ENCODE measurements at regions not wholly inside any gene's neighbourhood (a gene's known extent, or its start where the extent isn't known, plus 50 kb on each side); places are given as distances from the start of the nearest gene placed in this dataset.

DNA sequence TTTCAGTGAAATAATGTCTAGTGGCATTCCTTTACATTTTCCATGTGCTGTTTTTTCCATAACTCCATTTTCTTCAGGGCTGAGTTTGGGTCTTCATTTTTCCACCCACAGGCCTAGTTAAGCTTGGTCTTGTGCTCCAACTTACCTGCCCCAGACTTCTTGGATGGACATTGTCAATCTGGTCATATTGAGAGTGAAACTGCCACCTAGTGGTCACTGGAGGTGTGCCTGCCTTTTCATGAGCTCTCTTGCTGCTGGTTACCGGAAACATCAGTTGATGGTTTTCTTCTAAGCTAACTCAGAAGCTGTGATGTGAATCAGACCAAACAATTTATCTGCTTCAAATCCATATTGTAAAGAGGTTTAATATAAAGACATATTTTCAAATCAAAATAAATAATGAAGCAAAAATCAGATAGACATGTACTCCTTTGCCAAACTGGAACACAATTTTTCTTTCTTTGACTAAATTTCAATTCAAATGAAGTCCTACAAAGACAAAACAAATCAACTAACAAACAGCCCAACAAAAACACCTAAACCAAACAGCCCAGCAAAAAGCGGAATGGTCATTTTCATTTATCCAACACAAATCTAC is 135.1 kb upstream of the RASGRP1 start:
- H3K4me1 ChIP-seq (ENCODE audit: low read length) = no peaks in the 10 kb centered on the region

DNA sequence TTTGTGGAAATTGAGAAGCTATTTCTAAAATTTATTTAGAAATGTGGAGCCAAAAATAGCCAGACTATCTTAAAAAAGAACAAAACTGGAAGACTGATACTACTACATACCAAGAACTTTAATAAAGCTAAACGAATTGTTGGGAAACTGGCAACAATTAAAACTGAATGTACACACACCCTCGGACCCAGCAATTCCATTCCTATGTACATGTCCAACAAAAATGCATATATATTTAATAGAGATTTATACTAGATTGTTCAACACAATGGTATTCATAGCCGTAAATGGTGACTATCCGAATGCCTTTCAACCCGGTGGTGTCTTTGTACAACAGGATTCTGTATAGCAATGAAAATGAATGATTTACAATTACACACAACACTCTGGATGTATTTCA is 136.5 kb upstream of the RASGRP1 start:
- Histone ChIP-seq H3K27me3 (ENCODE audit: low read length) (no peaks in the 10 kb centered on the region), H3K9me2 (replicated peaks; ENCODE audit: insufficient read depth, low read length) (no peaks in the 10 kb centered on the region), H3K27ac (ENCODE audit: low read length) (no peak overlapping the region), H3K36me3 (ENCODE audit: insufficient read depth, low read length) (no peaks in the 10 kb centered on the region), H3K4me2 (ENCODE audit: low read depth, low read length, poor library complexity, severe bottlenecking) (no peak overlapping the region), H4K20me1 (ENCODE audit: insufficient read depth, low read depth, low read length) (no peaks in the 10 kb centered on the region), H3K9ac (ENCODE audit: low read length) (no peak overlapping the region), H3K4me1 (ENCODE audit: low read length) (peaks cover 5% of the 10 kb centered on the region), H3K79me2 (ENCODE audit: low read length) (no peaks in the 10 kb centered on the region), H2AFZ (ENCODE audit: low read length) (no peak overlapping the region), H3K4me3 (ENCODE audit: low read length) (no peak overlapping the region), H3K9me3 (ENCODE audit: low read length) (no peaks in the 10 kb centered on the region)
- no peak for DNase-seq

More for the DNA sequence above, 135.1 kb upstream of the RASGRP1 start:
- H3K27ac ChIP-seq (ENCODE audit: low read length) = no peak overlapping the region
- H3K9ac ChIP-seq (ENCODE audit: low read length) = no peak overlapping the region
- H2AFZ ChIP-seq (ENCODE audit: low read length) = no peak overlapping the region
- no peaks in the 10 kb centered on the region for H3K27me3 ChIP-seq (ENCODE audit: low read length)
- no peaks in the 10 kb centered on the region for H3K9me3 ChIP-seq (ENCODE audit: low read length)
- H3K4me3 ChIP-seq (ENCODE audit: low read length) = no peak overlapping the region
- H3K36me3 ChIP-seq (ENCODE audit: insufficient read depth, low read length) = no peaks in the 10 kb centered on the region
- peak; percentile 89 for DNase-seq
- H3K9me2 ChIP-seq (replicated peaks; ENCODE audit: insufficient read depth, low read length) = no peaks in the 10 kb centered on the region
- H4K20me1 ChIP-seq (ENCODE audit: insufficient read depth, low read depth, low read length) = no peaks in the 10 kb centered on the region
- H3K79me2 ChIP-seq (ENCODE audit: low read length) = no peaks in the 10 kb centered on the region
- H3K4me2 ChIP-seq (ENCODE audit: low read depth, low read length, poor library complexity, severe bottlenecking) = no peak overlapping the region

DNA sequence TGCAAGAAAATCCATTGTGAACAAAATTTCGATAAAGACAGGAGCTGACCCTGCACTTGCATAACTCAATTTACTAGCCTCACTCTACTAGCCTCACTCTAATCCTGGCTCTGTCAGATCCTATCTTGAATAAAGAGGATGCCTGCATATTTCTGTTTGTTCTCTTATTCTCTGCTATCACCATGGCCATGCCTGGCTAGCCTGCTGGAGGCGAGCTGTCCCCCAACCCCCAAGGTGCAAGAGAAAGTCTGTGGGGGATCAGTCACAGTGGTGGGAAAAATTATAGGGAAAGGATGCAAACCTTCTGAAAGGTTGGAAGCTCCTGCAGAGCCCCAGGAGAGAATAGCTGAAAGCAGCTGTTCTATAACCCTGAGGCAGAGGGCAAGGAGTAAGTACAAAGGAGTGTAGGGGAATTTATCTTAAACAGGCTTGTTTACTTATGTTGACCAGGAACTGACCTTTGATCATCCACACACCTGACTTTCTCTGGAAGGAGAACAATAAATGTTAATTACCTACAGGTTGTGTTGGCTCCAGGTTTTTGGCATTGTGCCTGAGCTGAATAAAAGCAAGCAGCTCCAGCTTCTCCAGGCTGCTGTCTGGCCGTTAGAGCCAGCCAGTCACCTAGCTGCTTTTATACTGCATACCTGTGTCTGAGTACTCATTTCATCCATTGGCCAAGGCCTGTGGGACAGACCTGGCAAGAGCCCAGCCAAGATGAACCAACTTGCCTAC is 137.7 kb upstream of the RASGRP1 start:
- H3K9me2 ChIP-seq (replicated peaks; ENCODE audit: insufficient read depth, low read length) = no peaks in the 10 kb centered on the region
- no peaks in the 10 kb centered on the region for H3K9me3 ChIP-seq (ENCODE audit: low read length)
- no peaks in the 10 kb centered on the region for H3K36me3 ChIP-seq (ENCODE audit: insufficient read depth, low read length)
- H3K79me2 ChIP-seq (ENCODE audit: low read length) = no peaks in the 10 kb centered on the region
- H3K4me3 ChIP-seq (ENCODE audit: low read length) = no peak overlapping the region
- H3K27ac ChIP-seq (ENCODE audit: low read length) = no peak overlapping the region
- no peak for DNase-seq
- no peak overlapping the region for H2AFZ ChIP-seq (ENCODE audit: low read length)
- no peaks in the 10 kb centered on the region for H4K20me1 ChIP-seq (ENCODE audit: insufficient read depth, low read depth, low read length)
- H3K9ac ChIP-seq (ENCODE audit: low read length) = no peak overlapping the region
- H3K27me3 ChIP-seq (ENCODE audit: low read length) = no peaks in the 10 kb centered on the region
- no peak overlapping the region for H3K4me2 ChIP-seq (ENCODE audit: low read depth, low read length, poor library complexity, severe bottlenecking)
- peaks cover 5% of the 10 kb centered on the region for H3K4me1 ChIP-seq (ENCODE audit: low read length)

DNA sequence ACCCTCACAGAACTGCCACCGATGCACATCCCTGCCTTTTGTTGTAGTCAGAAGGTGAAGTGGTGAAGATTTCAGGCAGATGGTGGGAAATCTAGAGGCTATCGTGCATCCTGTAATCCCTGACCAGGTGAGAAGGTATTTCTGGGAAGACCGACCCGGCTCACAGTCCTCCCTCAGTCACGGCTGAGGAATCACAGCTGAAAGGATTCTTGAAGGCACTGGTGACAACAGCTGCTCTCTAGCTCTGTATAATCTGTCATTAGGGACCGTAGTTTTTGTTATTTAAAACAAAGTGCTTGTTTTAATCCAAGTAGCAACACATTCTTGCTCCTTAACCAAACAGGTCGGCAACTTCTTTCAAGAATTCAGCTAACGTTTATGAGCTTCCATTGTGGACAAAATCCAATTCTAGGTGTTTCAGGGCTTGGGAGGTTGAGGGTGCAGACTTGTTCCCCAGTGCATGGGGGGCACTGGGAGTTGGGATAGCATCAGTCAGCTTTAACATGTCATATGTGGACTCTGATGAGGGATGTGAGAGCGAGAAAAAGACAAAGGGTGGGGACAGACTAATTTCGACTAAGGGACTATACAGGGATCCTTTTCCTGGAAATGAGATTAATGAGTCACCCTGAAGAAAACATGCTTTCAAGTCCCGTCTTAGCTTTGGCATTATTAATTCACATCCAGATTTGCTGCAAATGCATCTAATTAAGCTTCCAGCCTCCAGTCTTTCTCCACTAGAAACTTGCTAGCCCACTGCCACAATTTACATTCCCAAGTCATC is 141.0 kb upstream of the RASGRP1 start:
- Histone ChIP-seq H3K9me2 (replicated peaks; ENCODE audit: insufficient read depth, low read length) (no peaks in the 10 kb centered on the region), H3K4me3 (ENCODE audit: low read length) (no peak overlapping the region), H3K27me3 (ENCODE audit: low read length) (no peaks in the 10 kb centered on the region), H3K36me3 (ENCODE audit: insufficient read depth, low read length) (no peaks in the 10 kb centered on the region), H3K4me2 (ENCODE audit: low read depth, low read length, poor library complexity, severe bottlenecking) (no peak overlapping the region), H4K20me1 (ENCODE audit: insufficient read depth, low read depth, low read length) (no peaks in the 10 kb centered on the region), H3K9ac (ENCODE audit: low read length) (no peak overlapping the region), H3K4me1 (ENCODE audit: low read length) (peaks cover 5% of the 10 kb centered on the region), H3K27ac (ENCODE audit: low read length) (no peak overlapping the region), H3K9me3 (ENCODE audit: low read length) (no peaks in the 10 kb centered on the region), H3K79me2 (ENCODE audit: low read length) (no peaks in the 10 kb centered on the region), H2AFZ (ENCODE audit: low read length) (no peak overlapping the region)
- DNase-seq = no peak

DNA sequence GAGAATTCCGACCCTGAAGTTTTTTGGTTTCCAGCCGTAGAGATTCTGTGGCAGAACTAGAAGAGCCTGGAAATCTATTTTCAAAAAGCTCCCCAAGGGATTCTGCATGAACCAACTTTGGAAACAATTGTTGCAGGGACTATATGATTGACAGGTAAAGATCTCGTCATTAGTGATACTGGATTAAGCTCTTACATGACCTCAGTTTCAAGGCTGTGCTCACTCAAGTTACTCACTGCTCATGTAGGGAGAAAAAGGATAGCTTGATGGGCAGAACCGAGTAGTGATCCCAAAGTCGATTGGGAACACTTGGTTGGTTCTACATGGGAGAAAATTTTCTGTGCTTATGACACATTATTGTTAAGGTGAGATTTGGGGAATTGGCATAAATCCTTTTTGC is 142.3 kb upstream of the RASGRP1 start:
- DNase-seq = no peak
- Histone ChIP-seq H2AFZ (ENCODE audit: low read length) (no peak overlapping the region), H4K20me1 (ENCODE audit: insufficient read depth, low read depth, low read length) (no peaks in the 10 kb centered on the region), H3K4me1 (ENCODE audit: low read length) (peaks cover 5% of the 10 kb centered on the region), H3K27ac (ENCODE audit: low read length) (no peak overlapping the region), H3K27me3 (ENCODE audit: low read length) (no peaks in the 10 kb centered on the region), H3K36me3 (ENCODE audit: insufficient read depth, low read length) (no peaks in the 10 kb centered on the region), H3K4me2 (ENCODE audit: low read depth, low read length, poor library complexity, severe bottlenecking) (no peak overlapping the region), H3K9ac (ENCODE audit: low read length) (no peak overlapping the region), H3K9me3 (ENCODE audit: low read length) (no peaks in the 10 kb centered on the region), H3K79me2 (ENCODE audit: low read length) (no peaks in the 10 kb centered on the region), H3K4me3 (ENCODE audit: low read length) (no peak overlapping the region), H3K9me2 (replicated peaks; ENCODE audit: insufficient read depth, low read length) (no peaks in the 10 kb centered on the region)

- no peaks in the 10 kb centered on the region for H3K9me3 ChIP-seq (ENCODE audit: low read length)
- no peaks in the 10 kb centered on the region for H3K79me2 ChIP-seq (ENCODE audit: low read length)
- H3K4me2 ChIP-seq (ENCODE audit: low read depth, low read length, poor library complexity, severe bottlenecking) = no peak overlapping the region
- no peak overlapping the region for H3K4me3 ChIP-seq (ENCODE audit: low read length)
- no peaks in the 10 kb centered on the region for H3K9me2 ChIP-seq (replicated peaks; ENCODE audit: insufficient read depth, low read length)
- peaks cover 5% of the 10 kb centered on the region for H3K4me1 ChIP-seq (ENCODE audit: low read length)
- H3K27ac ChIP-seq (ENCODE audit: low read length) = no peak overlapping the region
- H4K20me1 ChIP-seq (ENCODE audit: insufficient read depth, low read depth, low read length) = no peaks in the 10 kb centered on the region
- no peaks in the 10 kb centered on the region for H3K36me3 ChIP-seq (ENCODE audit: insufficient read depth, low read length)
- peak; percentile 83 for DNase-seq
- H2AFZ ChIP-seq (ENCODE audit: low read length) = no peak overlapping the region
- no peaks in the 10 kb centered on the region for H3K27me3 ChIP-seq (ENCODE audit: low read length)
- no peak overlapping the region for H3K9ac ChIP-seq (ENCODE audit: low read length)
Observed at GRCh38 chr15:38707802-38708671, 143.4 kb upstream of the RASGRP1 start.

- Histone ChIP-seq H3K9me3 (ENCODE audit: low read length) (no peaks in the 10 kb centered on the region), H3K4me3 (ENCODE audit: low read length) (no peak overlapping the region), H3K27ac (ENCODE audit: low read length) (no peak overlapping the region), H3K79me2 (ENCODE audit: low read length) (no peaks in the 10 kb centered on the region), H3K36me3 (ENCODE audit: insufficient read depth, low read length) (no peaks in the 10 kb centered on the region), H2AFZ (ENCODE audit: low read length) (no peak overlapping the region), H4K20me1 (ENCODE audit: insufficient read depth, low read depth, low read length) (no peaks in the 10 kb centered on the region), H3K4me1 (ENCODE audit: low read length) (peaks cover 5% of the 10 kb centered on the region), H3K9me2 (replicated peaks; ENCODE audit: insufficient read depth, low read length) (no peaks in the 10 kb centered on the region), H3K4me2 (ENCODE audit: low read depth, low read length, poor library complexity, severe bottlenecking) (no peak overlapping the region), H3K9ac (ENCODE audit: low read length) (no peak overlapping the region), H3K27me3 (ENCODE audit: low read length) (no peaks in the 10 kb centered on the region)
- DNase-seq = no peak
Observed at GRCh38 chr15:38708672-38709180, 144.1 kb upstream of the RASGRP1 start.

All from Karpas-422 (cell line).